GM21423 (cell line): ENCODE measurements at regions not wholly inside any gene's neighbourhood (a gene's known extent, or its start where the extent isn't known, plus 50 kb on each side); places are given as distances from the start of the nearest gene placed in this dataset.

Experiments
- ATAC-seq: cut with Tn5 transposase; IDR thresholded peaks from one replicate; pipeline ENCODE4 v1.9.1; 2021; ENCODE audit warnings: mild to moderate bottlenecking, moderate library complexity; ENCODE audit not compliant: unreplicated experiment

DNA sequence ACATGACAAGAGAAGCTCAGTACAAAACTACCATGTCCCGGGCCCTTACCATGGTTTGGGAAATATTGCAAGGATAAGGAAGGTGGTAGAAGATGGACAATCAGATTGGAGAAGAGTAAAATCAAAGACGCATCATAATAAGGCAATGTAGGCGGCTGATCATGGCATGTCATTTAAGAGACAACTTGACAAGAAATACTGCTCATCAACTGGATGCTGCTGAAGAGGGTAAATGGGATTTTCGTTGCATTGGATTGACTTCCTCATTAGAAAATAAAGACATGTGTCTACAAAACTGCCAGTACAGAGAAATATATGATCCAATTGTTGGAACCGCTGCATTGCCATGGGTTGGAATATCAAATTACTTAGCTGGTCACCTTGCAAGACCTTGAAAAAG lies 238.3 kb upstream of the NCKAP5 start:
- ATAC-seq: no peak

DNA sequence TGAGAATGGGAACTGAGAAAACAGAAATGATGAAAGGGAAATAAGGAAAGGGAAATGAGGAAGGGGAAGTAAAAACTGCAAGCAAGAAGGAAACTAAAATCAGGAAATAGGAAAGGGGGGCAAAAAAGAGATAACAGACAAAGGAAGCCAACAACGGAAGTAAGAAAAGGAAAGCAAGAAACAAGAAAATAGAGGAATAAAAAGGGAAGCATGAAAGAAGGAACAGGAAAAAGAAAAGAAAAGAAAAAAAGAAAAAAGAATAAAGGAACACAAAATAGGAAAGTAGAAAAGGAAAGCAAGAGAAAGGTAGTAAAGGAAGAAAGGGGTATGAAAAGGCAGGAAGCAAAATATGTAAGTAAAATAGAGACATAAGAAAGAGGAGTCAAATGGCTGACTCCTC lies 241.2 kb upstream of the NCKAP5 start:
- ATAC-seq: no peak

DNA sequence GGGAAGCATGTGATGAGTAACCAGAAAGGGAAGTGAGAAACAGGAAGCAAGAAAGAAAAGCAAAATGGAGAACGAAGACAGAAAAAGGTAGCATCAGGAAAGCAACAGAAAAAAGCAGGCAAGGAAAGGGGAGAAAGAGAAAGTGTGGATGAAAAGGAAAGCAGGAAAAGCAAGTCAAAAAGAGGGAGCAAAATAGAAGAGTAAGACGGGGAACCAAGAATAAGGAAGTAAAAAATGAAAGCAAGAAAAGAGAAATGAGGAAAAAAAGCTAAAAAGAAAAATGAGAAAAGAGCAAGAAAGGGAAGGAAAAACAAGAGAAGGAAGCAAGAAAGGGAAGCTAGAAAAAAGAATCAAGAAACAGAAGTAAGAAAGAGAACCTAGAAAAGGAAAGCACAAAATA lies 242.3 kb upstream of the NCKAP5 start:
- no peak for ATAC-seq

GRCh38 chr2:133811409-133812125 lies 243.3 kb upstream of the NCKAP5 start:
- no peak for ATAC-seq

DNA sequence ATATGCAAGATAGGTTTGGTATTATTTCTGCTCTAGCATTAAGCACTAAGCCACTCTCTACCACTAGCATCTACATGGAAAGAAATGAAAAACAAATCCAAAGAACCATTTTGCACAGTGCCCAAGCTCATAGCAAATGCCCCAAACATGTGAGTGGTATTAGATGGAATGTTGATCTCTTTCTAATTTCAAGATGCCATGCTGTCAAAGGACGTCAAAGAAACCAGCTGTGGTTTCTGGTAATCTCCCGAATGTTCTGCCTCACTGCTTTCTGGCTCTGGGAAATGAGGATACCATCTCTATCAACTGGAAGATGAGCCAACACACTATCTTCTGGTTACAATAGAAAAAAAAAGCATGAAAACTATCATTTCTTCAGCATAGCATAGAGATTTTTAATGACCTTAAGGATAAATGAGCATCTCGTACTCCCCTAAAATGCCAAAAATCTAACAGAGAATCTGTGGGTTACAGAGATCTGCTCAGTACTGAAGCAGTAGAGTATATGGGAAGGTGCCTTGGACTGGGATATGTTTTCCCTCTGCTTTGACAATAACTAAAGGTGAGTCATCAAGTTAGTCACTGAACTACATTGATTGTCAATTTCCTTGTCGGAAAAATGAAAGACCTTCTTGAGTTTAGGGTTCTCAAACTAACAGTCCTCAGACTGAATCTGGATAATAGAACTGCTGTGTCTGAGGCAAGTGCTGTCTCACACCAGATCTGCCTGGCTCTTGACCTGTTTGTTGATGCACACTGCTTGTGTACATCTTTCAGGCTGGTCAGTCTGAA lies 244.8 kb upstream of the NCKAP5 start:
- no peak for ATAC-seq

DNA sequence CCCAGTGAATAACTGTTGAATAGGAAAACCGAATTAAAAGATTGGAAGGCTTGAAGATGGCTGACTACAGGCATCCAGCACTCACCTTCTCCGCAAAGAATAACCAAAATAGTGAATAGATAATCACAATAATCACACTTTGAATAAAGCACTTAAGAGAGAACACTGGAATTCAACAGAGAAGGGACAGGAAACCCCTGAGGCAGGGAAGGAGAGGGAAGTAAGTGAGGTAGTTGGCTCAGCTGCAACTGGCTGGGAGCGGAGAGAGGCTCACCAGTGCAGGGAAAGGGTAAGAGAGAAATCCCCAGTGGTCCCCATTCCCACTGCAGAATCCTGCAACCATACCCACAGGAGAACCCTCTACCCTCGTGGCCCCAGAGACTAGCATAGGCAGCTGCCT lies 246.6 kb upstream of the NCKAP5 start:
- ATAC-seq: no peak

DNA sequence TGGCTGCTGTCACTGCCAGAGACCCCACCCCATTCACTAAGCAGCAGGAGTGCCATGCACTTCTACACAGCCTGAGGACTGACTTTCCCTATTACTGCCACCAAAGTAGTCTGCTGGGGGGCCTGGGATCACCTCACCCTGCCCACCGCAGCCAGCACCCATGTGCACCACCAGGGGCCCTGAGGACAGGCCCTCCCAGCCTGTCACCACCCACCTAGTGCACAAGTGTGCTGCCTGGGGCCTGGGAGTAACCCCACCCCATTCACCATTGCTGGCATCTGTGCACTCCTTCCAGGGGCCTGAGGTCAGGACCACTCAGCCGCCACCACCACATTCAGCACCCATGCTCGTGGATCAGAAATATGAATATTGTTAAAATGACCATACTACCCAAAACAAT lies 247.8 kb upstream of the NCKAP5 start:
- ATAC-seq: no peak

GRCh38 chr2:133817680-133818566 lies 249.7 kb upstream of the NCKAP5 start:
- no peak for ATAC-seq

GRCh38 chr2:133818661-133819060 lies 250.4 kb upstream of the NCKAP5 start:
- no peak for ATAC-seq

DNA sequence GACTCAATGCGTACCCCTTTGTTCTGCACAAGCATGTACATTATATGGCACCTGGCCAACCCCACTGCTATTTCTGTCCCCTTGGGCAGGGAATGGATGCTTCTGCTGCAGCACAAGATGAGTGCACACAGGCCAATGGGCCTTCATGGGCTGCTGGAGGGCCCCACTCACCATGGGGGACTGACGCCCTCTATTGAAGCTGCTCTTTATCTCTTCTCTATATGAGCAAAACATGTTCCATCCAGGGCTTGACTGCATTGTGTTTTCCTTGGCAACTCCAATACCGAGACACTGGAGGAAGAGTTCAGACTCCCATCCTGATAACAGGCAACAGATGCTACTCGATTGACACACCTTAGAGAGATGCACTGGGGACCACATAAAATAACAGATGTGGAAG lies 251.6 kb upstream of the NCKAP5 start:
- no peak for ATAC-seq

GRCh38 chr2:133821107-133821760 lies 253.0 kb upstream of the NCKAP5 start:
- ATAC-seq: no peak

- no peak for ATAC-seq
These were observed 254.4 kb upstream of the NCKAP5 start for GRCh38 chr2:133822517-133823225.

GRCh38 chr2:133823226-133823550 lies 254.9 kb upstream of the NCKAP5 start:
- ATAC-seq: no peak

- no peak for ATAC-seq
These were observed 256.6 kb upstream of the NCKAP5 start for GRCh38 chr2:133824869-133825268.

- ATAC-seq: no peak
These were observed 257.5 kb upstream of the NCKAP5 start for GRCh38 chr2:133825778-133826177.

DNA sequence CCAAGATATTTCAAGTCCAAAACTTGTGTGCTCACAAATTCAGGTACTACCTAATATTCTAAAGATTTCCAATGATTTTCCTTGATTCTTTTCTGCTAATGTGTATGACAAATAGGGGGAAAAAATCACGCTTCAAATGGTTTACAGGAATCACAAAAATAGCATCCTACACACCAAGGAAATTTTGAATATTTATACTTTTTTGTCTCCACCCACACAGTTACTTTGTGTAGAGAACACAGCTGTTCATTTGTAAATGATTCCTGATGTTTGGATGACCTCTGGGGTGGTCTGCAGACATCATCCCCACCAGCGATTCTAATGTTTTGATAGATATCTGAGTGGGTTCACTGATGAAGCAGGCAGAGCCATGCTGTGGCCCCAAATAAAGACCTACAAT lies 260.6 kb upstream of the NCKAP5 start:
- no peak for ATAC-seq

- no peak for ATAC-seq
These were observed 261.3 kb upstream of the NCKAP5 start for GRCh38 chr2:133829450-133830020.

- ATAC-seq: no peak
These were observed 265.5 kb upstream of the NCKAP5 start for GRCh38 chr2:133833746-133834145.

GRCh38 chr2:133835821-133836619 lies 267.8 kb upstream of the NCKAP5 start:
- ATAC-seq: peak; percentile 49
